ENCODE measurements at regions not wholly inside any gene's neighbourhood (a gene's known extent, or its start where the extent isn't known, plus 50 kb on each side); places are given as distances from the start of the nearest gene placed in this dataset.

- H3K4me3 ChIP-seq: no peak overlapping the region
- no peaks in the 10 kb centered on the region for H3K4me1 ChIP-seq
- no peaks in the 10 kb centered on the region for H3K36me3 ChIP-seq
- TF ChIP-seq CTCF (IDR thresholded peaks at IDR 0.05): no peak
- no peak for DNase-seq (ENCODE audit: low spot score in 2 of 2)
- H3K27me3 ChIP-seq: no peaks in the 10 kb centered on the region
- intact Hi-C loops (cut with DNase I): no loop called here
- H3K27ac ChIP-seq: no peak overlapping the region
- no peaks in the 10 kb centered on the region for H3K9me3 ChIP-seq
Measured at GRCh38 chr6:148155293-148155692, 187.3 kb upstream of the SASH1 start.

- DNase-seq (ENCODE audit: low spot score in 2 of 2): no peak
- H3K9me3 ChIP-seq: no peaks in the 10 kb centered on the region
- H3K4me3 ChIP-seq: no peak overlapping the region
- H3K27ac ChIP-seq: no peak overlapping the region
- H3K27me3 ChIP-seq: no peaks in the 10 kb centered on the region
- H3K36me3 ChIP-seq: no peaks in the 10 kb centered on the region
- H3K4me1 ChIP-seq: no peaks in the 10 kb centered on the region
- intact Hi-C loops (cut with DNase I): no loop called here
- no peak for TF ChIP-seq CTCF (IDR thresholded peaks at IDR 0.05)
Measured at GRCh38 chr6:148157841-148158240, 184.8 kb upstream of the SASH1 start.

- Histone ChIP-seq H3K9me3 (no peaks in the 10 kb centered on the region), H3K27me3 (no peaks in the 10 kb centered on the region), H3K27ac (no peak overlapping the region), H3K4me3 (no peak overlapping the region), H3K36me3 (no peaks in the 10 kb centered on the region), H3K4me1 (no peaks in the 10 kb centered on the region)
- intact Hi-C loops (cut with DNase I): no loop called here
- TF ChIP-seq CTCF (IDR thresholded peaks at IDR 0.05): no peak
- DNase-seq (ENCODE audit: low spot score in 2 of 2): no peak
Measured at GRCh38 chr6:148164645-148165044, 178.0 kb upstream of the SASH1 start.

- peak; percentile 50 to 68 (median 58) for TF ChIP-seq CTCF (IDR thresholded peaks at IDR 0.05)
- DNase-seq (ENCODE audit: low spot score in 2 of 2): no peak
- Histone ChIP-seq H3K36me3 (no peaks in the 10 kb centered on the region), H3K4me3 (no peak overlapping the region), H3K27ac (no peak overlapping the region), H3K9me3 (no peaks in the 10 kb centered on the region), H3K27me3 (no peaks in the 10 kb centered on the region), H3K4me1 (no peaks in the 10 kb centered on the region)
- intact Hi-C loops (cut with DNase I): loop anchor here (1.0 kb wide), 1 partner anchor 660 kb away; no protein-coding TSS in a partner anchor
Measured at GRCh38 chr6:148166339-148166968, 176.2 kb upstream of the SASH1 start.

GRCh38 chr6:148169706-148170105, 172.9 kb upstream of the SASH1 start:
- Histone ChIP-seq H3K4me1 (no peaks in the 10 kb centered on the region), H3K9me3 (no peaks in the 10 kb centered on the region), H3K27ac (no peak overlapping the region), H3K27me3 (no peaks in the 10 kb centered on the region), H3K4me3 (no peak overlapping the region), H3K36me3 (no peaks in the 10 kb centered on the region)
- TF ChIP-seq CTCF (IDR thresholded peaks at IDR 0.05): no peak
- intact Hi-C loops (cut with DNase I): no loop called here
- DNase-seq (ENCODE audit: low spot score in 2 of 2): no peak

- no peak overlapping the region for H3K27ac ChIP-seq
- H3K36me3 ChIP-seq: no peaks in the 10 kb centered on the region
- intact Hi-C loops (cut with DNase I): no loop called here
- no peak overlapping the region for H3K4me3 ChIP-seq
- H3K9me3 ChIP-seq: no peaks in the 10 kb centered on the region
- no peak for DNase-seq (ENCODE audit: low spot score in 2 of 2)
- TF ChIP-seq CTCF (IDR thresholded peaks at IDR 0.05): no peak
- no peaks in the 10 kb centered on the region for H3K27me3 ChIP-seq
- no peaks in the 10 kb centered on the region for H3K4me1 ChIP-seq
Measured at GRCh38 chr6:148170286-148170685, 172.4 kb upstream of the SASH1 start.

All from ascending aorta (tissue), 2 donors.